H1 (cell line): ENCODE measurements at regions not wholly inside any gene's neighbourhood (a gene's known extent, or its start where the extent isn't known, plus 50 kb on each side); places are given as distances from the start of the nearest gene placed in this dataset.

Experiments used
- BACH1 ChIP-seq: IDR thresholded peaks from 2 replicates; pipeline ENCODE4 v1.6.1; 2012; ENCODE audit warnings: low read length, improper control_type of control experiment
- CEBPB ChIP-seq: IDR thresholded peaks from 2 replicates; pipeline ENCODE4 v1.6.1; 2012; ENCODE audit warnings: low read depth, low read length
- EGR1 ChIP-seq: IDR thresholded peaks from 2 replicates; pipeline ENCODE4 v1.6.1; 2011; ENCODE audit warnings: low read depth, low read length, borderline replicate concordance
- HDAC2 ChIP-seq, 2 experiments: fragments of 300-600 bp in 1 of 2; sonication (generic) in 1 of 2; IDR thresholded peaks; 2 replicates each; pipeline ENCODE4 v1.6.1; 2011 to 2012; ENCODE audit warnings: low read depth in 2 of 2, low read length in 2 of 2, mild to moderate bottlenecking in 2 of 2, moderate library complexity in 2 of 2, borderline replicate concordance in 1 of 2, inconsistent platforms in 1 of 2
- JUND ChIP-seq: IDR thresholded peaks from 2 replicates; pipeline ENCODE4 v1.6.1; 2011; ENCODE audit warnings: mild to moderate bottlenecking, improper control_type of control experiment, low read length
- POLR2A ChIP-seq, 2 experiments: IDR thresholded peaks; 1 replicate in 1 of 2; 2 replicates in 1 of 2; pipeline ENCODE4 v1.6.1; 2011; ENCODE audit warnings: low read depth in 2 of 2, low read length in 2 of 2, mild to moderate bottlenecking in 2 of 2; ENCODE audit errors: control extremely low read depth in 1 of 2
- POLR2AphosphoS5 ChIP-seq: IDR thresholded peaks from 2 replicates; pipeline ENCODE4 v1.6.1; 2011; ENCODE audit warnings: low read depth, low read length
- RAD21 ChIP-seq, 2 experiments: IDR thresholded peaks in 1 of 2; conservative IDR thresholded peaks in 1 of 2; 2 replicates each; pipeline ENCODE4 v1.6.1; 2011; ENCODE audit warnings: low read depth in 2 of 2, low read length in 2 of 2, improper control_type of control experiment in 1 of 2, inconsistent platforms in 1 of 2, mild to moderate bottlenecking in 1 of 2, moderate library complexity in 1 of 2
- SP1 ChIP-seq: IDR thresholded peaks from 2 replicates; pipeline ENCODE4 v1.6.1; 2011; ENCODE audit warnings: low read depth, low read length
- TAF1 ChIP-seq: IDR thresholded peaks from 2 replicates; pipeline ENCODE4 v1.6.1; 2011; ENCODE audit warnings: mild to moderate bottlenecking, low read depth, low read length
- TBP ChIP-seq: IDR thresholded peaks from 2 replicates; pipeline ENCODE4 v1.6.1; 2011; ENCODE audit warnings: low read depth, low read length, improper control_type of control experiment
- TCF12 ChIP-seq: IDR thresholded peaks from 2 replicates; pipeline ENCODE4 v1.6.1; 2011; ENCODE audit warnings: low read depth, mild to moderate bottlenecking, low read length
- TF ChIP-seq, protein P1 (sequence below), 3 experiments: IDR thresholded peaks; 1 replicate in 2 of 3; 2 replicates in 1 of 3; pipeline versions ENCODE4 v1.5.1 to v1.6.1; 2011; ENCODE audit warnings: low read length in 3 of 3, mild to moderate bottlenecking in 3 of 3, inconsistent platforms in 2 of 3, low read depth in 1 of 3, moderate library complexity in 1 of 3; ENCODE audit not compliant: insufficient read depth in 1 of 3; ENCODE audit errors: control extremely low read depth in 1 of 3

DNA sequence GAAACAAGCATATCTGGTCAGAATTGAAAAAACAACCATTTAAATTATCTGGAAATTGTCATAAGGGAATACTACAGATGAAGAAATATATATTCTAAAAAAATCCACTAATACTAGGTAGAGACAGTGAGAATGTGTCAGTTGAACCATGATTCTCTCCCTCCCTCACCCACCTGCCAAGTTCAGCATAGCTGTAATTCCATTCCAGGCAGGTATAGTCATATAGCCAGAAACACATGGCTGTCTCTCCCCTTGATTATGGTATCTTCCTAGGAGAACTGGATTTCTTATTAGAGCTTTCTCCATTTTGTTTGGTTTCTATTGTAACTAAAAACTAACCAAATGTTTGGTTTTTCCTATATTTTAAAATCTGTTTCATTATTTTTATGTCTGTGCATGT lies 509.2 kb downstream of the CDH10 start:
- TF ChIP-seq SP1: no peak
- TF ChIP-seq TBP: no peak
- TF ChIP-seq EGR1: no peak
- TF ChIP-seq POLR2AphosphoS5: no peak
- TF ChIP-seq POLR2A (IDR thresholded peaks at IDR 0.05; ENCODE audit: control extremely low read depth in 1 of 2, low read depth in 2 of 2, low read length in 2 of 2): no peak
- no peak for TF ChIP-seq TCF12
- no peak for TF ChIP-seq CEBPB
- no peak for TF ChIP-seq HDAC2 (IDR thresholded peaks at IDR 0.05; ENCODE audit: borderline replicate concordance in 1 of 2, low read depth in 2 of 2, low read length in 2 of 2)
- no peak for TF ChIP-seq TAF1
- TF ChIP-seq JUND: no peak
- TF ChIP-seq, protein P1, sequence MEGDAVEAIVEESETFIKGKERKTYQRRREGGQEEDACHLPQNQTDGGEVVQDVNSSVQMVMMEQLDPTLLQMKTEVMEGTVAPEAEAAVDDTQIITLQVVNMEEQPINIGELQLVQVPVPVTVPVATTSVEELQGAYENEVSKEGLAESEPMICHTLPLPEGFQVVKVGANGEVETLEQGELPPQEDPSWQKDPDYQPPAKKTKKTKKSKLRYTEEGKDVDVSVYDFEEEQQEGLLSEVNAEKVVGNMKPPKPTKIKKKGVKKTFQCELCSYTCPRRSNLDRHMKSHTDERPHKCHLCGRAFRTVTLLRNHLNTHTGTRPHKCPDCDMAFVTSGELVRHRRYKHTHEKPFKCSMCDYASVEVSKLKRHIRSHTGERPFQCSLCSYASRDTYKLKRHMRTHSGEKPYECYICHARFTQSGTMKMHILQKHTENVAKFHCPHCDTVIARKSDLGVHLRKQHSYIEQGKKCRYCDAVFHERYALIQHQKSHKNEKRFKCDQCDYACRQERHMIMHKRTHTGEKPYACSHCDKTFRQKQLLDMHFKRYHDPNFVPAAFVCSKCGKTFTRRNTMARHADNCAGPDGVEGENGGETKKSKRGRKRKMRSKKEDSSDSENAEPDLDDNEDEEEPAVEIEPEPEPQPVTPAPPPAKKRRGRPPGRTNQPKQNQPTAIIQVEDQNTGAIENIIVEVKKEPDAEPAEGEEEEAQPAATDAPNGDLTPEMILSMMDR (IDR thresholded peaks at IDR 0.05; ENCODE audit: control extremely low read depth in 1 of 3, insufficient read depth in 1 of 3, low read depth in 1 of 3, low read length in 3 of 3): no peak
- TF ChIP-seq BACH1: no peak
- no peak for TF ChIP-seq RAD21 (IDR thresholded peaks at IDR 0.05 in 1 of 2, conservative IDR thresholded peaks at IDR 0.05 in 1 of 2; ENCODE audit: low read depth in 2 of 2, low read length in 2 of 2)
